SIG-M5 treated with dmso at 0.1 percent for 504 hours (cell line): ENCODE measurements at regions not wholly inside any gene's neighbourhood (a gene's known extent, or its start where the extent isn't known, plus 50 kb on each side); places are given as distances from the start of the nearest gene placed in this dataset.

Source experiments
- DNase-seq: peaks from one replicate; lab custom pipeline; 2025; ENCODE audit not compliant: unreplicated experiment; lab: John Stamatoyannopoulos, UW

GRCh38 chr3:177590826-177591225, 393.5 kb upstream of the TBL1XR1 start:
- DNase-seq, result no peak

- DNase-seq, result peak; percentile 46
These were observed 394.1 kb upstream of the TBL1XR1 start for GRCh38 chr3:177591379-177591778.

- DNase-seq, result no peak
These were observed 396.8 kb upstream of the TBL1XR1 start for GRCh38 chr3:177594096-177594495.

GRCh38 chr3:177595530-177596188, 398.4 kb upstream of the TBL1XR1 start:
- no peak for DNase-seq

GRCh38 chr3:177596248-177596815, 399.1 kb upstream of the TBL1XR1 start:
- no peak for DNase-seq

- DNase-seq, result no peak
These were observed 399.6 kb upstream of the TBL1XR1 start for GRCh38 chr3:177596816-177597271.

GRCh38 chr3:177597311-177598096, 400.2 kb upstream of the TBL1XR1 start:
- no peak for DNase-seq

GRCh38 chr3:177598097-177598833, 401.0 kb upstream of the TBL1XR1 start:
- no peak for DNase-seq

GRCh38 chr3:177599326-177599725, 402.0 kb upstream of the TBL1XR1 start:
- DNase-seq, result no peak

GRCh38 chr3:177599837-177600236, 402.6 kb upstream of the TBL1XR1 start:
- DNase-seq, result no peak

GRCh38 chr3:177600411-177600810, 403.1 kb upstream of the TBL1XR1 start:
- DNase-seq, result no peak

- no peak for DNase-seq
These were observed 403.9 kb upstream of the TBL1XR1 start for GRCh38 chr3:177601152-177601551.

- DNase-seq, result peak; percentile 36
These were observed 405.4 kb upstream of the TBL1XR1 start for GRCh38 chr3:177602601-177603147.

- peak; percentile 49 for DNase-seq
These were observed 405.9 kb upstream of the TBL1XR1 start for GRCh38 chr3:177603148-177603603.

GRCh38 chr3:177604181-177604580, 406.9 kb upstream of the TBL1XR1 start:
- no peak for DNase-seq

- peak; percentile 19 for DNase-seq
These were observed 409.6 kb upstream of the TBL1XR1 start for GRCh38 chr3:177606891-177607290.

- no peak for DNase-seq
These were observed 410.3 kb upstream of the TBL1XR1 start for GRCh38 chr3:177607589-177607988.

GRCh38 chr3:177608443-177608842, 411.2 kb upstream of the TBL1XR1 start:
- no peak for DNase-seq

- no peak for DNase-seq
These were observed 412.3 kb upstream of the TBL1XR1 start for GRCh38 chr3:177609613-177610012.

- no peak for DNase-seq
These were observed 413.0 kb upstream of the TBL1XR1 start for GRCh38 chr3:177610262-177610661.
